Uterus (tissue), 3 donors: ENCODE measurements at regions not wholly inside any gene's neighbourhood (a gene's known extent, or its start where the extent isn't known, plus 50 kb on each side); places are given as distances from the start of the nearest gene placed in this dataset.

Source experiments
- DNase-seq, 2 donors: peaks; one replicate each; pipeline ENCODE4 v3.0.0-alpha.2; 2019 to 2020
- H3K27ac ChIP-seq, 2 donors: fragments of 200-600 bp; sonication (generic); 1 replicate in 1 of 2; 2 replicates in 1 of 2; pipeline ENCODE4 v1.5.1; 2016 to 2018
- H3K27me3 ChIP-seq, 2 donors: fragments of 200-600 bp; sonication (generic); one replicate each; pipeline ENCODE4 v1.5.1; 2018 to 2019; ENCODE audit warnings: control low read depth in 1 of 2
- H3K36me3 ChIP-seq, 2 donors: fragments of 200-600 bp; sonication (generic); one replicate each; pipeline ENCODE4 v1.5.1; 2019; ENCODE audit warnings: control low read depth in 1 of 2
- H3K4me1 ChIP-seq, 2 donors: fragments of 200-600 bp; sonication (generic); one replicate each; pipeline ENCODE4 v1.5.1; 2018 to 2019; ENCODE audit warnings: control low read depth in 1 of 2
- H3K4me3 ChIP-seq, 2 donors: fragments of 200-600 bp; sonication (generic); 1 replicate in 1 of 2; 2 replicates in 1 of 2; pipeline ENCODE4 v1.5.1; 2018 to 2019; ENCODE audit warnings: mild to moderate bottlenecking in 1 of 2
- H3K9me3 ChIP-seq, 2 donors: fragments of 200-600 bp; sonication (generic); one replicate each; pipeline ENCODE4 v1.5.1; 2019; ENCODE audit warnings: control low read depth in 1 of 2
- CTCF ChIP-seq, 4 experiments: fragments of 200-600 bp in 2 of 4; fragments of 450-650 bp in 2 of 4; sonication (generic) in 2 of 4; IDR thresholded peaks; one replicate each; pipeline ENCODE4 v1.5.1; 2016 to 2019; ENCODE audit warnings: antibody characterized with exemption in 4 of 4, mild to moderate bottlenecking in 2 of 4, moderate library complexity in 1 of 4
- POLR2A ChIP-seq, 2 donors: fragments of 450-650 bp; IDR thresholded peaks; one replicate each; pipeline ENCODE4 v1.6.1; 2016; ENCODE audit warnings: antibody characterized with exemption in 2 of 2, mild to moderate bottlenecking in 1 of 2, moderate library complexity in 1 of 2
- intact Hi-C: fragments of 100-400 bp; cut with DNase I; formaldehyde crosslinking; loops from one replicate; pipeline ENCODE4 v1.15.1; 2023; ENCODE audit warnings: low total_unique reads
- donor health status: DM: yes; HTN: yes; CAD: no.

GRCh38 chr7:3210531-3210930 is 90.5 kb upstream of the SDK1 start:
- DNase-seq = no peak
- intact Hi-C loops = no loop called here
- Histone ChIP-seq H3K27me3 (no peaks in the 10 kb centered on the region), H3K4me1 (no peaks in the 10 kb centered on the region), H3K9me3 (no peaks in the 10 kb centered on the region), H3K27ac (no peak overlapping the region), H3K36me3 (no peaks in the 10 kb centered on the region), H3K4me3 (no peak overlapping the region)
- no peak for TF ChIP-seq CTCF (IDR thresholded peaks at IDR 0.05)
- TF ChIP-seq POLR2A (IDR thresholded peaks at IDR 0.05) = no peak

- H3K4me3 ChIP-seq = no peak overlapping the region
- intact Hi-C loops = no loop called here
- H3K27me3 ChIP-seq = no peaks in the 10 kb centered on the region
Observed at GRCh38 chr7:3214090-3214413, 87.0 kb upstream of the SDK1 start.

GRCh38 chr7:3215624-3216585 is 85.1 kb upstream of the SDK1 start:
- Histone ChIP-seq H3K4me1 (no peaks in the 10 kb centered on the region), H3K9me3 (no peaks in the 10 kb centered on the region), H3K27ac (no peak overlapping the region), H3K4me3 (no peak overlapping the region), H3K36me3 (no peaks in the 10 kb centered on the region), H3K27me3 (no peaks in the 10 kb centered on the region)
- no peak for DNase-seq
- intact Hi-C loops = no loop called here
- TF ChIP-seq CTCF (IDR thresholded peaks at IDR 0.05) (no peak), POLR2A (IDR thresholded peaks at IDR 0.05) (no peak)

More at GRCh38 chr7:3214090-3214413, 87.0 kb upstream of the SDK1 start:
- TF ChIP-seq CTCF (IDR thresholded peaks at IDR 0.05) (no peak), POLR2A (IDR thresholded peaks at IDR 0.05) (no peak)
- Histone ChIP-seq H3K4me1 (no peaks in the 10 kb centered on the region), H3K27ac (no peak overlapping the region), H3K36me3 (no peaks in the 10 kb centered on the region), H3K9me3 (no peaks in the 10 kb centered on the region)
- no peak for DNase-seq

GRCh38 chr7:3217166-3217565 is 83.9 kb upstream of the SDK1 start:
- Histone ChIP-seq H3K4me1 (no peaks in the 10 kb centered on the region), H3K36me3 (no peaks in the 10 kb centered on the region), H3K4me3 (no peak overlapping the region), H3K27me3 (no peaks in the 10 kb centered on the region), H3K9me3 (no peaks in the 10 kb centered on the region), H3K27ac (no peak overlapping the region)
- DNase-seq = no peak
- TF ChIP-seq CTCF (IDR thresholded peaks at IDR 0.05) (no peak), POLR2A (IDR thresholded peaks at IDR 0.05) (no peak)
- intact Hi-C loops = no loop called here

- no peak overlapping the region for H3K27ac ChIP-seq
- H3K4me3 ChIP-seq = no peak overlapping the region
- H3K27me3 ChIP-seq = no peaks in the 10 kb centered on the region
- H3K9me3 ChIP-seq = no peaks in the 10 kb centered on the region
- no peaks in the 10 kb centered on the region for H3K4me1 ChIP-seq
- no peaks in the 10 kb centered on the region for H3K36me3 ChIP-seq
- intact Hi-C loops = no loop called here
- no peak for DNase-seq
- TF ChIP-seq POLR2A (IDR thresholded peaks at IDR 0.05) (no peak), CTCF (IDR thresholded peaks at IDR 0.05) (no peak)
Observed at GRCh38 chr7:3218411-3219225, 82.4 kb upstream of the SDK1 start.
